IMR-90 (cell line): ENCODE measurements at regions not wholly inside any gene's neighbourhood (a gene's known extent, or its start where the extent isn't known, plus 50 kb on each side); places are given as distances from the start of the nearest gene placed in this dataset.

Source experiments
- BHLHE40 ChIP-seq: fragments of 150-350 bp; IDR thresholded peaks from 2 replicates; pipeline ENCODE4 v1.6.1; 2016; ENCODE audit warnings: mild to moderate bottlenecking, low read depth, low read length
- CEBPB ChIP-seq: IDR thresholded peaks from 2 replicates; pipeline ENCODE4 v1.6.1; 2012; ENCODE audit warnings: low read depth, low read length, improper control_type of control experiment
- CHD1 ChIP-seq: IDR thresholded peaks from 2 replicates; pipeline ENCODE4 v1.6.1; 2012; ENCODE audit warnings: low read depth, low read length, improper control_type of control experiment
- CTCF ChIP-seq: conservative IDR thresholded peaks from 2 replicates; pipeline ENCODE4 v1.5.1; 2012; ENCODE audit warnings: mild to moderate bottlenecking, low read depth, low read length, improper control_type of control experiment
- ELK1 ChIP-seq: fragments of 150-350 bp; IDR thresholded peaks from 2 replicates; pipeline ENCODE4 v1.6.1; 2016; ENCODE audit warnings: low read depth, mild to moderate bottlenecking, low read length, moderate library complexity, borderline replicate concordance
- FOS ChIP-seq: fragments of 150-350 bp; IDR thresholded peaks from 2 replicates; pipeline ENCODE4 v1.6.1; 2016; ENCODE audit warnings: low read depth, low read length
- MAFK ChIP-seq: IDR thresholded peaks from 2 replicates; pipeline ENCODE4 v1.6.1; 2012; ENCODE audit warnings: low read depth, low read length, improper control_type of control experiment
- MAZ ChIP-seq: IDR thresholded peaks from 2 replicates; pipeline ENCODE4 v1.6.1; 2012; ENCODE audit warnings: low read depth, mild to moderate bottlenecking, low read length, improper control_type of control experiment, moderate library complexity, borderline replicate concordance
- MXI1 ChIP-seq: IDR thresholded peaks from 2 replicates; pipeline ENCODE4 v1.6.1; 2012; ENCODE audit warnings: low read depth, mild to moderate bottlenecking, low read length, moderate library complexity, borderline replicate concordance
- POLR2A ChIP-seq: IDR thresholded peaks from 2 replicates; pipeline ENCODE4 v1.6.1; 2012; ENCODE audit warnings: mild to moderate bottlenecking, low read depth, low read length
- RAD21 ChIP-seq: IDR thresholded peaks from 2 replicates; pipeline ENCODE4 v1.6.1; 2012; ENCODE audit warnings: low read length, improper control_type of control experiment
- RFX5 ChIP-seq: IDR thresholded peaks from 2 replicates; pipeline ENCODE4 v1.8.0; 2012; ENCODE audit warnings: low read depth, mild to moderate bottlenecking, low read length, moderate library complexity
- SMC3 ChIP-seq: fragments of 150-350 bp; IDR thresholded peaks from 2 replicates; pipeline ENCODE4 v1.6.1; 2016; ENCODE audit warnings: low read depth, mild to moderate bottlenecking, antibody characterized with exemption, low read length, moderate library complexity
- USF2 ChIP-seq: fragments of 150-350 bp; IDR thresholded peaks from 2 replicates; pipeline ENCODE4 v1.6.1; 2017; ENCODE audit warnings: mild to moderate bottlenecking, antibody characterized with exemption, low read length, low read depth

GRCh38 chr2:163428187-163428586 is 307.6 kb downstream of the FIGN start:
- TF ChIP-seq POLR2A, result no peak
- no peak for TF ChIP-seq CTCF
- no peak for TF ChIP-seq MXI1
- TF ChIP-seq RFX5, result no peak
- no peak for TF ChIP-seq ELK1
- TF ChIP-seq SMC3, result no peak
- no peak for TF ChIP-seq USF2
- no peak for TF ChIP-seq FOS
- TF ChIP-seq CEBPB, result no peak
- no peak for TF ChIP-seq CHD1
- TF ChIP-seq RAD21, result no peak
- TF ChIP-seq BHLHE40, result no peak
- TF ChIP-seq MAZ, result no peak
- TF ChIP-seq MAFK, result peak; percentile 50; the same call in 1 of the 2 replicates
